ENCODE measurements at regions not wholly inside any gene's neighbourhood (a gene's known extent, or its start where the extent isn't known, plus 50 kb on each side); places are given as distances from the start of the nearest gene placed in this dataset.
"Not testable (repeated sequence)": the region's sequence is repeated elsewhere in the genome, so short reads cannot be mapped to it uniquely, and the experiment has no call there.

GRCh38 chr18:28727189-28727588, 550.3 kb upstream of the CDH2 start:
- not testable (repeated sequence) for DNase-seq

GRCh38 chr18:28725876-28726275, 548.9 kb upstream of the CDH2 start:
- no peak for DNase-seq

GRCh38 chr18:28723506-28723905, 546.6 kb upstream of the CDH2 start:
- DNase-seq: no peak

GRCh38 chr18:28718696-28719095, 541.8 kb upstream of the CDH2 start:
- DNase-seq: no peak

GRCh38 chr18:28716338-28716737, 539.4 kb upstream of the CDH2 start:
- DNase-seq: no peak

GRCh38 chr18:28715206-28715605, 538.3 kb upstream of the CDH2 start:
- DNase-seq: no peak

- no peak for DNase-seq
Measured at GRCh38 chr18:28714498-28714897, 537.6 kb upstream of the CDH2 start.

- no peak for DNase-seq
Measured at GRCh38 chr18:28712796-28713425, 536.0 kb upstream of the CDH2 start.

- DNase-seq: no peak
Measured at GRCh38 chr18:28712172-28712571, 535.2 kb upstream of the CDH2 start.

- DNase-seq: no peak
Measured at GRCh38 chr18:28711096-28711495, 534.2 kb upstream of the CDH2 start.

GRCh38 chr18:28707006-28707405, 530.1 kb upstream of the CDH2 start:
- no peak for DNase-seq

GRCh38 chr18:28706397-28706796, 529.5 kb upstream of the CDH2 start:
- no peak for DNase-seq

- peak in 1 of 51 donors; percentile 13 for DNase-seq
Measured at GRCh38 chr18:28705482-28705881, 528.6 kb upstream of the CDH2 start.

GRCh38 chr18:28692337-28692736, 515.4 kb upstream of the CDH2 start:
- no peak for DNase-seq

- DNase-seq: no peak
Measured at GRCh38 chr18:28691496-28691840, 514.5 kb upstream of the CDH2 start.

- DNase-seq: no peak
Measured at GRCh38 chr18:28690836-28691495, 514.0 kb upstream of the CDH2 start.

GRCh38 chr18:28690100-28690499, 513.2 kb upstream of the CDH2 start:
- no peak for DNase-seq

GRCh38 chr18:28689588-28689987, 512.7 kb upstream of the CDH2 start:
- DNase-seq: no peak

GRCh38 chr18:28684746-28685355, 507.9 kb upstream of the CDH2 start:
- DNase-seq: no peak

- DNase-seq: no peak
Measured at GRCh38 chr18:28682912-28683311, 506.0 kb upstream of the CDH2 start.

- DNase-seq: no peak
Measured at GRCh38 chr18:28669165-28669564, 492.2 kb upstream of the CDH2 start.

GRCh38 chr18:28666216-28666615, 489.3 kb upstream of the CDH2 start:
- DNase-seq: no peak

GRCh38 chr18:28657961-28658360, 481.0 kb upstream of the CDH2 start:
- DNase-seq: no peak
